ENCODE measurements at regions not wholly inside any gene's neighbourhood (a gene's known extent, or its start where the extent isn't known, plus 50 kb on each side); places are given as distances from the start of the nearest gene placed in this dataset.
"Not testable (repeated sequence)": the region's sequence is repeated elsewhere in the genome, so short reads cannot be mapped to it uniquely, and the experiment has no call there.

DNA sequence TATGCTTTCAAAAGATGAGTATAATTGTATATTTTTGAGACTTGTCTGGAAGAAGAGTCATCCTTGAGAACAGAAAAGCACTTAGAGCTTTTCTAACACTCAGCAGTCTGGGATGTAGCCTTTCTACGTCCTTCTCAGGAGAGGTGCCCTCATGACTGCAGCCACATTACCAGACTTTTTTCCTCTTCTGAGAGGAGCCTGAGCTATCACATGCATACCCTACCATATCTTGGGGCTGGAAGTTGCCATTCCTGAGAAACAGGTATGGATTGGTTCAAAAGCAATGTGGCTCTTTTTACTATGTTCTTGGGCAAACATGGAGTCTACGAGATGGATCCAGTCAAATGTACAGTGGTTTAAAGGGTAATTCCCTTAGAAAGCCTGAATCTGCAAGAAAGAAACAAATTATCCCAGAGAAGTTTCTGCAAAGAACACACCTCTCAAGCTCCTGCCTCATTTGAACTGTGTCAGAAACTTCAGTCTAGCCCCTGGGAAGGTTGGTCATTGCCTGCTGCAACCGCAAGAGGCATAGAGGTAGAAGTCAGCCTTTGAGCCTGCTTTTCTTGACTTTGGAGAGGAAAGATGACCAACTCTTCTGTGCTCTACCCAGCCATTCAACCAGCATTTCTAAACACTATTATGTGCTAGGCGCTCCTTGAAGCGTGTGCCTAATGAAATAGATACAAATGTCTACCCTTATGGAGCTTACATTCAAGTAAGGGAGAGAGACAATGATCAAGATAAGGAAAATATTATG lies 401.9 kb upstream of the ACTBL2 start:
- Histone ChIP-seq H3K27me3 (no peaks in the 10 kb centered on the region), H3K4me3 (no peak overlapping the region), H3K36me3 (no peaks in the 10 kb centered on the region), H3K9me3 (no peaks in the 10 kb centered on the region), H3K4me1 (no peaks in the 10 kb centered on the region), H3K27ac (no peak overlapping the region)
- ATAC-seq = no peak
- 93 to 94% methylated on average over 3 to 4 of the region's 5 CpGs for WGBS, 2 donors (ENCODE audit: low coverage in 1 of 2)
- no peak for TF ChIP-seq POLR2AphosphoS5 (IDR thresholded peaks at IDR 0.05)
- TF ChIP-seq POLR2A (IDR thresholded peaks at IDR 0.05) = no peak
- TF ChIP-seq, protein P1, sequence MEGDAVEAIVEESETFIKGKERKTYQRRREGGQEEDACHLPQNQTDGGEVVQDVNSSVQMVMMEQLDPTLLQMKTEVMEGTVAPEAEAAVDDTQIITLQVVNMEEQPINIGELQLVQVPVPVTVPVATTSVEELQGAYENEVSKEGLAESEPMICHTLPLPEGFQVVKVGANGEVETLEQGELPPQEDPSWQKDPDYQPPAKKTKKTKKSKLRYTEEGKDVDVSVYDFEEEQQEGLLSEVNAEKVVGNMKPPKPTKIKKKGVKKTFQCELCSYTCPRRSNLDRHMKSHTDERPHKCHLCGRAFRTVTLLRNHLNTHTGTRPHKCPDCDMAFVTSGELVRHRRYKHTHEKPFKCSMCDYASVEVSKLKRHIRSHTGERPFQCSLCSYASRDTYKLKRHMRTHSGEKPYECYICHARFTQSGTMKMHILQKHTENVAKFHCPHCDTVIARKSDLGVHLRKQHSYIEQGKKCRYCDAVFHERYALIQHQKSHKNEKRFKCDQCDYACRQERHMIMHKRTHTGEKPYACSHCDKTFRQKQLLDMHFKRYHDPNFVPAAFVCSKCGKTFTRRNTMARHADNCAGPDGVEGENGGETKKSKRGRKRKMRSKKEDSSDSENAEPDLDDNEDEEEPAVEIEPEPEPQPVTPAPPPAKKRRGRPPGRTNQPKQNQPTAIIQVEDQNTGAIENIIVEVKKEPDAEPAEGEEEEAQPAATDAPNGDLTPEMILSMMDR (IDR thresholded peaks at IDR 0.05) = no peak
- TF ChIP-seq EP300 (IDR thresholded peaks at IDR 0.05) = no peak

DNA sequence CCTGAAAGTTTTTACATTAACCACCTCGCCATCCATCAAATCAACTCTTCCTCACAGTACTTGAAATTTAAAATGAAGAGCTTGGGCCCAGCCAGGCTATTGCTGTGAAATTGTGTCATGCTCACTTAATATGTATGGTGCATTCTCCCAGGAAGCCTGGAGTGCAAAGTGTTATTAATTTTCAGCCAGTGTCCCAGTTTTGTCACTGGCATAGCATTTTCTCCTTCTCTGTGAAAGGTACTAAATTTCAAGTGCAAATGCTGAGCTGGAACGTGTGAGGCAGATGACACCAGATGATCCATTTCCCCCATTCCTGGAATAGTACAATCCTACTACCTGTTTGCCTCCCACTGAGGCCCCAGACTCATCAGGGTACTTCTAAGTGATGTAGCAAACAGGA lies 397.6 kb upstream of the ACTBL2 start:
- Histone ChIP-seq H3K4me1 (no peaks in the 10 kb centered on the region), H3K27ac (no peak overlapping the region), H3K4me3 (no peak overlapping the region), H3K9me3 (no peaks in the 10 kb centered on the region), H3K36me3 (no peaks in the 10 kb centered on the region), H3K27me3 (no peaks in the 10 kb centered on the region)
- no peak for TF ChIP-seq POLR2AphosphoS5 (IDR thresholded peaks at IDR 0.05)
- TF ChIP-seq, protein P1 (IDR thresholded peaks at IDR 0.05) = no peak
- TF ChIP-seq POLR2A (IDR thresholded peaks at IDR 0.05) = no peak
- TF ChIP-seq EP300 (IDR thresholded peaks at IDR 0.05) = no peak
- 33 to 36% methylated on average over 2 of the region's 2 CpGs for WGBS, 2 donors (ENCODE audit: low coverage in 1 of 2)
- no peak for ATAC-seq

DNA sequence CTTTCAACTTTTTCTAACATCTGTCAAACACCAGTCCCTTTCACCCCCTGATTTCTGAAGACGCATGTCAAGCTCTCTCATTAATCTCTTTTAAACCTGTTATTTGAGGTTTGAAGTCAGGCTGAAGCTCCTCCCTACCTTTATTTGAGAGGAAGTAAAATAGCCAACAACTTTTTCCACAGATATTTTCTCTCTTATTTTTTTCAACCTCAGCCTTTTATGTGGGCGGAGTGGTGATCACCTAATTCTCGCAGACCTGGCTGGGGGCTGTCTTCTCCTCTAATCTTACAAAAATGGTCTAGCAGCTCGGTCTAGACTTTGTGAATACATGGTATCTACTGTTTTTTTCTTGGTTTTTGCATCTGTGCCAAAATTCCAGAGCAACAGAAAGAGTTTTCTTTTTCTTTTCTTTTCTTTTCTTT lies 395.7 kb upstream of the ACTBL2 start:
- 69 to 87% methylated on average over 2 to 4 of the region's 4 CpGs for WGBS, 2 donors (ENCODE audit: low coverage in 1 of 2)
- H3K4me3 ChIP-seq = no peak overlapping the region
- H3K27ac ChIP-seq = no peak overlapping the region
- no peaks in the 10 kb centered on the region for H3K4me1 ChIP-seq
- no peaks in the 10 kb centered on the region for H3K27me3 ChIP-seq
- no peaks in the 10 kb centered on the region for H3K36me3 ChIP-seq
- TF ChIP-seq POLR2AphosphoS5 (IDR thresholded peaks at IDR 0.05) (no peak), POLR2A (IDR thresholded peaks at IDR 0.05) (no peak), EP300 (IDR thresholded peaks at IDR 0.05) (no peak)
- TF ChIP-seq, protein P1 (IDR thresholded peaks at IDR 0.05) = no peak
- no peaks in the 10 kb centered on the region for H3K9me3 ChIP-seq
- no peak for ATAC-seq

DNA sequence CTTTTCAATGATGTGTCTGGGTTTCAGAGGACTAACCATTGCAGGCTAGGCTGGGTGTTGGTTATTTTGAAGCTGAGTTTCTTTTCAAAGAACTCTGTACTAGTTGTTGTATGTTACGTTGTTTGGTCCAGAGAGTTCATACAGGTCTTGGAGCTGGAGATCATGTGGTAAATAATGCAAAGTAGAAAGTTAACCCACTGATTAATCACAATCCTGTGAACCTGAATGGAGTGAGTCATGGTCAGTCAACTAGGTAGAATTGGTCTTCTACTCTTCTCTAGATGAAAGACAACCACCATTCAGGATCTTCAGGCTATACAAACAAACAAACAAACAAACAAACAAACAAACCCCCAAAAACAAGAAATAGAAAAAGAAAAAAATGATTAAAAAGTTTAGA lies 388.9 kb upstream of the ACTBL2 start:
- no peaks in the 10 kb centered on the region for H3K36me3 ChIP-seq
- 80 to 91% methylated on average over 1 of the region's 1 CpG for WGBS, 2 donors (ENCODE audit: low coverage in 1 of 2)
- TF ChIP-seq EP300 (IDR thresholded peaks at IDR 0.05) (no peak), POLR2A (IDR thresholded peaks at IDR 0.05) (no peak), POLR2AphosphoS5 (IDR thresholded peaks at IDR 0.05) (no peak)
- TF ChIP-seq, protein P1 (IDR thresholded peaks at IDR 0.05) = no peak

DNA sequence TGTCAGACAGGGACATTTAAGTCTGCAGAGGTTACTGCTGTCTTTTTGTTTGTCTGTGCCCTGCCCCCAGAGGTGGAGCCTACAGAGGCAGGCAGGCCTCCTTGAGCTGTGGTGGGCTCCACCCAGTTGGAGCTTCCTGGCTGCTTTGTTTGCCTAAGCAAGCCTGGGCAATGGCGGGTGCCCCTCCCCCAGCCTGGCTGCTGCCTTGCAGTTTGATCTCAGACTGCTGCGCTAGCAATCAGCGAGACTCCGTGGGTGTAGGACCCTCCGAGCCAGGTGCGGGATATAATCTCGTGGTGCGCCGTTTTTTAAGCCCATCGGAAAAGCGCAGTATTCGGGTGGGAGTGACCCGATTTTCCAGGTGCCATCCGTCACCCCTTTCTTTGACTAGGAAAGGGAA lies 387.7 kb upstream of the ACTBL2 start:
- not testable (repeated sequence) for H3K4me3 ChIP-seq, ATAC-seq, H3K9me3 ChIP-seq, H3K36me3 ChIP-seq, H3K4me1 ChIP-seq, H3K27ac ChIP-seq, H3K27me3 ChIP-seq
- 100% methylated on average over 1 of the region's 14 CpGs; no CpG with 5 or more reads in 1 of the 2 donors for WGBS, 2 donors (ENCODE audit: low coverage in 1 of 2)

More for the DNA sequence above, 388.9 kb upstream of the ACTBL2 start:
- Histone ChIP-seq H3K4me1 (no peaks in the 10 kb centered on the region), H3K9me3 (no peaks in the 10 kb centered on the region), H3K4me3 (no peak overlapping the region), H3K27me3 (no peaks in the 10 kb centered on the region), H3K27ac (no peak overlapping the region)
- no peak for ATAC-seq
